ENCODE measurements at regions not wholly inside any gene's neighbourhood (a gene's known extent, or its start where the extent isn't known, plus 50 kb on each side); places are given as distances from the start of the nearest gene placed in this dataset.

DNA sequence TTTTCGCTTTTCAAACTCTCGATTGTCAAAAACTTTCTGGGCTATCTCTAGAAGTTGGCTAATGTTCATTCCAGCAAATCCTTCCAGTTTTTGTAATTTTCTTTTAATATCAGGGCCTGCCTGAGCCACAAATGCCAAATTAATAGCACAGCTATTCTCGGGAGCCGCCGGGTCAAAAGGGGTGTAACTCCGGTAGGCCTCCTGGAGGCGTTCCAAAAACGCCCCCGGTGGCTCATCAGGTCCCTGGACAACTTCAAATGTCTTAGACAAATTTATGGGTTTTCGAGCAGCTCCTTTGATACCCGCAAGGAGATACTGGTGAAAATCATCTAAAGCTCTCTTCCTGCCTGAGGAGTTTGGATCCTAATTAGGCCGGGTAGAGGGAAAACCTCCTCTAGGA, 117.9 kb upstream of the PZP start:
- H3K27ac ChIP-seq (ENCODE audit: low read depth, low read length), result no peak overlapping the region
- H4K5ac ChIP-seq (ENCODE audit: low read length), result no peak overlapping the region
- no peak for DNase-seq
- H4K8ac ChIP-seq (ENCODE audit: low read depth, low read length), result no peak overlapping the region
- no peak overlapping the region for H2AK5ac ChIP-seq (ENCODE audit: low read length)
- H3K56ac ChIP-seq (ENCODE audit: low read length), result no peak overlapping the region
- H3K23ac ChIP-seq (ENCODE audit: low read length), result no peak overlapping the region
- no peaks in the 10 kb centered on the region for H3K4me1 ChIP-seq (ENCODE audit: control insufficient read depth, low read depth, low read length)
- no CpG with 5 or more reads among the region's 12 CpGs for WGBS (ENCODE audit: extremely low coverage, insufficient coverage, low lambda C conversion rate)
- no peak overlapping the region for H3K4me3 ChIP-seq (ENCODE audit: low read length)
- H3K79me2 ChIP-seq (ENCODE audit: control insufficient read depth, insufficient read depth, low read length), result no peaks in the 10 kb centered on the region
- no peak overlapping the region for H3K4ac ChIP-seq (ENCODE audit: low read depth, low read length)
- no peak overlapping the region for H3K9ac ChIP-seq (ENCODE audit: low read length)
- H2BK120ac ChIP-seq (ENCODE audit: low read depth, low read length), result no peak overlapping the region
- no peaks in the 10 kb centered on the region for H3K27me3 ChIP-seq (ENCODE audit: insufficient read depth, low read length, poor library complexity)
- no peak overlapping the region for H3K18ac ChIP-seq (ENCODE audit: low read length)
- no peak overlapping the region for H3K4me2 ChIP-seq (ENCODE audit: low read length)
- no peak overlapping the region for H2BK5ac ChIP-seq (ENCODE audit: low read length)
- no peaks in the 10 kb centered on the region for H3K79me1 ChIP-seq (ENCODE audit: low read length)
- H3K36me3 ChIP-seq (ENCODE audit: control insufficient read depth, insufficient read depth, low read length), result no peaks in the 10 kb centered on the region
- no peak overlapping the region for H2BK15ac ChIP-seq (replicated peaks; ENCODE audit: low read depth)

DNA sequence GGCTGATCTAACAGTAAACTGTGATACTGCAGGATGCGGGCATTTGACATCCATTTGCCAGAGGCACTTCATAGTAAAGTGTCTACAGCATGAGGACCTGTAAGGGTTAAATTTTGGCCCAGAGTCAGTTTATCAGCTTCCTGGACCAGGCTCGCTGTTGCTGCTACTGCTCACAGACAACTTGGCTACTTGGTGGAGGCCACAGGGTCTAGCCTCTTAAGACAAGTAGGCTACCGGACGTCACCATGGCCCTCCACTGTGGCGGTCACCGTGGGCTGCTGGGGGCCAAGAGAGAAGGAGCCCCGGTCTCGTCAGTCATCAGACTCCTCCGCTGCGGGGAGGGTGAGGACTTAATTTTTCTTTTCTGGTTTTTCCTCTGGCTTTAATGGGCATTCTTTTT, 117.3 kb upstream of the PZP start:
- no peak overlapping the region for H3K9ac ChIP-seq (ENCODE audit: low read length)
- no peak overlapping the region for H3K4me3 ChIP-seq (ENCODE audit: low read length)
- H3K56ac ChIP-seq (ENCODE audit: low read length), result no peak overlapping the region
- no peaks in the 10 kb centered on the region for H3K79me1 ChIP-seq (ENCODE audit: low read length)
- H2BK120ac ChIP-seq (ENCODE audit: low read depth, low read length), result no peak overlapping the region
- H3K4me2 ChIP-seq (ENCODE audit: low read length), result no peak overlapping the region
- no peak overlapping the region for H2AK5ac ChIP-seq (ENCODE audit: low read length)
- H3K4ac ChIP-seq (ENCODE audit: low read depth, low read length), result no peak overlapping the region
- no peak overlapping the region for H3K23ac ChIP-seq (ENCODE audit: low read length)
- no peak overlapping the region for H3K27ac ChIP-seq (ENCODE audit: low read depth, low read length)
- H4K8ac ChIP-seq (ENCODE audit: low read depth, low read length), result no peak overlapping the region
- no peak overlapping the region for H3K18ac ChIP-seq (ENCODE audit: low read length)
- no peaks in the 10 kb centered on the region for H3K36me3 ChIP-seq (ENCODE audit: control insufficient read depth, insufficient read depth, low read length)
- no peak overlapping the region for H4K5ac ChIP-seq (ENCODE audit: low read length)
- no peak overlapping the region for H2BK15ac ChIP-seq (replicated peaks; ENCODE audit: low read depth)
- no peaks in the 10 kb centered on the region for H3K79me2 ChIP-seq (ENCODE audit: control insufficient read depth, insufficient read depth, low read length)
- H3K27me3 ChIP-seq (ENCODE audit: insufficient read depth, low read length, poor library complexity), result no peaks in the 10 kb centered on the region
- no CpG with 5 or more reads among the region's 10 CpGs for WGBS (ENCODE audit: extremely low coverage, insufficient coverage, low lambda C conversion rate)
- no peaks in the 10 kb centered on the region for H3K4me1 ChIP-seq (ENCODE audit: control insufficient read depth, low read depth, low read length)
- DNase-seq, result no peak
- no peak overlapping the region for H2BK5ac ChIP-seq (ENCODE audit: low read length)

DNA sequence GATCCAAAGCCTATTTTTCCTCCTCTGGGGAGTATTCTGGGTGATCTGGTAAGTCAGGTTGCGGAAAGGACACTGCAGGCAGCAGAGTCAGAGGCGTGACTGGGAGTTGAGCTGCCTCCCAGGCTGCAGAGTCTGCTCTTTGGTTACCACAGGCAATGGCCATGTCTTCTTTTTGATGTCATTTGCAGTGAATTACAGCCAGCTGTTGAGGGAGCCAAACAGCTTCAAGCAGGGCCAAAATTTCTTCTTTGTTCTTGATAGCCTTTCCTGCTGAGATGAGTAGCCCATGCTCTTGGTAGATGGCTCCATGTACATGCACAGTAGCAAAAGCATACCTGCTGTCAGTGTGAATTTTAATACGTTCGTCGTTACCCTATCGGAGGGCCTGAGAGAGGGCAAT, 116.6 kb upstream of the PZP start:
- Histone ChIP-seq H4K8ac (ENCODE audit: low read depth, low read length) (no peak overlapping the region), H3K36me3 (ENCODE audit: control insufficient read depth, insufficient read depth, low read length) (no peaks in the 10 kb centered on the region), H3K27me3 (ENCODE audit: insufficient read depth, low read length, poor library complexity) (no peaks in the 10 kb centered on the region), H3K79me2 (ENCODE audit: control insufficient read depth, insufficient read depth, low read length) (no peaks in the 10 kb centered on the region), H3K4me3 (ENCODE audit: low read length) (no peak overlapping the region), H2BK120ac (ENCODE audit: low read depth, low read length) (no peak overlapping the region), H3K79me1 (ENCODE audit: low read length) (no peaks in the 10 kb centered on the region), H2BK15ac (replicated peaks; ENCODE audit: low read depth) (no peak overlapping the region), H4K5ac (ENCODE audit: low read length) (no peak overlapping the region), H3K4me2 (ENCODE audit: low read length) (no peak overlapping the region), H3K9ac (ENCODE audit: low read length) (no peak overlapping the region), H3K4me1 (ENCODE audit: control insufficient read depth, low read depth, low read length) (no peaks in the 10 kb centered on the region), H3K18ac (ENCODE audit: low read length) (no peak overlapping the region), H3K23ac (ENCODE audit: low read length) (no peak overlapping the region), H2BK5ac (ENCODE audit: low read length) (no peak overlapping the region), H3K4ac (ENCODE audit: low read depth, low read length) (no peak overlapping the region), H2AK5ac (ENCODE audit: low read length) (no peak overlapping the region), H3K56ac (ENCODE audit: low read length) (no peak overlapping the region), H3K27ac (ENCODE audit: low read depth, low read length) (no peak overlapping the region)
- no CpG with 5 or more reads among the region's 6 CpGs for WGBS (ENCODE audit: extremely low coverage, insufficient coverage, low lambda C conversion rate)
- DNase-seq, result no peak

DNA sequence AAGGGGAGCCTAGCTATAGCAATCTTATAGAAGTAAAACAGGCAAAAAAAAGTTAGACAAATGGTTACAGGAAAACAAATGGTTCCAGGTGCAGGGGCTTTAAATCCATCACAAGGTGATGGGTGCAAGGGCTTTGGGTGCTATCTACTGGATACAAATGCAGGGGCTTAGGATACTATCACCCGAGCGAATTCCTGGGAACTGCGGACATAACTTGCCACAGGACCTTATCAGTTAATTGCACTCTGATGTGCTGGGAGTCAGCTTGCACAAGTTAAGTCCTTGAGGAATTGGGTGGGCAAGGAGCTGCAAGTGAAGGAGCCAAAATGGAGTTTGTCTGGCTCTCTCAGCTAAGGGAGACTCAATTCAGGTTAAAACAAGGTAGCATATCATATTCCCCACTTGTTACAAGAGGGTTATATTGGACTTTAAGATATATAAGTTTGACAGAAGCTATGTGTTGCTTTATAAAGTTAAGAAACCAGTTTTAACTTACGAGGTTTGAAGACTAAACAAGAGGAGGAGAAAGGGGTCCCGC, 115.0 kb upstream of the PZP start:
- no peak overlapping the region for H4K8ac ChIP-seq (ENCODE audit: low read depth, low read length)
- peak; percentile 13 for DNase-seq
- H3K4me3 ChIP-seq (ENCODE audit: low read length), result no peak overlapping the region
- H3K23ac ChIP-seq (ENCODE audit: low read length), result no peak overlapping the region
- no CpG with 5 or more reads among the region's 5 CpGs for WGBS (ENCODE audit: extremely low coverage, insufficient coverage, low lambda C conversion rate)
- no peaks in the 10 kb centered on the region for H3K4me1 ChIP-seq (ENCODE audit: control insufficient read depth, low read depth, low read length)
- no peaks in the 10 kb centered on the region for H3K79me1 ChIP-seq (ENCODE audit: low read length)
- no peak overlapping the region for H2BK120ac ChIP-seq (ENCODE audit: low read depth, low read length)
- no peak overlapping the region for H2BK5ac ChIP-seq (ENCODE audit: low read length)
- no peak overlapping the region for H3K18ac ChIP-seq (ENCODE audit: low read length)
- no peak overlapping the region for H2AK5ac ChIP-seq (ENCODE audit: low read length)
- H3K9ac ChIP-seq (ENCODE audit: low read length), result no peak overlapping the region
- H3K4ac ChIP-seq (ENCODE audit: low read depth, low read length), result no peak overlapping the region
- no peaks in the 10 kb centered on the region for H3K79me2 ChIP-seq (ENCODE audit: control insufficient read depth, insufficient read depth, low read length)
- H2BK15ac ChIP-seq (replicated peaks; ENCODE audit: low read depth), result no peak overlapping the region
- no peak overlapping the region for H4K5ac ChIP-seq (ENCODE audit: low read length)
- H3K27me3 ChIP-seq (ENCODE audit: insufficient read depth, low read length, poor library complexity), result no peaks in the 10 kb centered on the region
- no peak overlapping the region for H3K4me2 ChIP-seq (ENCODE audit: low read length)
- no peaks in the 10 kb centered on the region for H3K36me3 ChIP-seq (ENCODE audit: control insufficient read depth, insufficient read depth, low read length)
- H3K27ac ChIP-seq (ENCODE audit: low read depth, low read length), result no peak overlapping the region
- H3K56ac ChIP-seq (ENCODE audit: low read length), result no peak overlapping the region

- H3K4me1 ChIP-seq (ENCODE audit: control insufficient read depth, low read depth, low read length), result no peaks in the 10 kb centered on the region
- no peak overlapping the region for H3K23ac ChIP-seq (ENCODE audit: low read length)
- H2BK120ac ChIP-seq (ENCODE audit: low read depth, low read length), result no peak overlapping the region
- no peaks in the 10 kb centered on the region for H3K79me2 ChIP-seq (ENCODE audit: control insufficient read depth, insufficient read depth, low read length)
- DNase-seq, result no peak
- H3K36me3 ChIP-seq (ENCODE audit: control insufficient read depth, insufficient read depth, low read length), result no peaks in the 10 kb centered on the region
- no peak overlapping the region for H2BK5ac ChIP-seq (ENCODE audit: low read length)
- WGBS (ENCODE audit: extremely low coverage, insufficient coverage, low lambda C conversion rate), result no CpG with 5 or more reads among the region's 3 CpGs
- H3K4me2 ChIP-seq (ENCODE audit: low read length), result no peak overlapping the region
- no peak overlapping the region for H4K8ac ChIP-seq (ENCODE audit: low read depth, low read length)
- H3K56ac ChIP-seq (ENCODE audit: low read length), result no peak overlapping the region
- no peaks in the 10 kb centered on the region for H3K27me3 ChIP-seq (ENCODE audit: insufficient read depth, low read length, poor library complexity)
- H2AK5ac ChIP-seq (ENCODE audit: low read length), result no peak overlapping the region
- H2BK15ac ChIP-seq (replicated peaks; ENCODE audit: low read depth), result no peak overlapping the region
- H3K18ac ChIP-seq (ENCODE audit: low read length), result no peak overlapping the region
- H3K79me1 ChIP-seq (ENCODE audit: low read length), result no peaks in the 10 kb centered on the region
- no peak overlapping the region for H3K4ac ChIP-seq (ENCODE audit: low read depth, low read length)
- no peak overlapping the region for H3K27ac ChIP-seq (ENCODE audit: low read depth, low read length)
- no peak overlapping the region for H3K4me3 ChIP-seq (ENCODE audit: low read length)
- no peak overlapping the region for H4K5ac ChIP-seq (ENCODE audit: low read length)
- no peak overlapping the region for H3K9ac ChIP-seq (ENCODE audit: low read length)
Measured at GRCh38 chr12:9319842-9320173, 111.6 kb upstream of the PZP start.

DNA sequence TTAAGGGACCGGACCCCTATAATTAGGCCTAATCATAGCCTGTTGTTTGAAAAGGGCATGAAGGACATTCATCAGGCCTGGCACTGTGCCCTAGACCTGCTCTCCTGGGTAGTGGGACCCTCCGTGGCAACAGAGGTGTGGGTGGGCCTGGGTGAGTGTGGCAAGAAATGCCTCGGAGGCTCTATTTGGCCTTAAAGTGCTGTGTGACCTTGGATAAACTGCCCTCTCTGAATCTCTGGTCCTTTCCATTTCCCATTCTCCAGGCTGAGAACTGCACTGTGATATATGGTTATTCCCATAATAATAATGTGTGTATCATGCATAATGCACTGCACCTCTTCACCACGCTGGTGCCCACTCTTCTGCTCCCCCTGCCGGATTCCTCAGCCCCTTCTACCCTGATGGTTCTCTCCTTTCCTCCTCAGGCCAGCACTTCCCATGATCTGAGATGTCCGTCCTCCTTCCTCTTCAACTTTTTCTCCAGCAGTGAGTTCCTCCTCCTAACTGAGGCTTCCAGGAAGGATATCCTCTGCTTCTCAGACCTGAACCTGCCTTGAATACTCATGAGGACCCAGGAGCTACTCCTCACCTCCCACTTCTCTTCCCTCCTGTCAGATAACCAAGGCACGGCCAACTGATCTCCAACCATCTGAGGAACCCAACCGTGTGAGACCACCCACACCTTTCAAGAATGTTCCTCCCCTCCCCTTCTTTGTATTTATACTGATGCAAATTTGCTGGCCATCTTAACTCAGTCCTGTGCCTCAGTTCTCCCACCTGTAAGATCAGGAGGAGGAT, 111.0 kb upstream of the PZP start:
- no peak overlapping the region for H3K23ac ChIP-seq (ENCODE audit: low read length)
- H3K27ac ChIP-seq (ENCODE audit: low read depth, low read length), result no peak overlapping the region
- no peak overlapping the region for H2AK5ac ChIP-seq (ENCODE audit: low read length)
- no peak overlapping the region for H3K4ac ChIP-seq (ENCODE audit: low read depth, low read length)
- no peaks in the 10 kb centered on the region for H3K79me1 ChIP-seq (ENCODE audit: low read length)
- H3K27me3 ChIP-seq (ENCODE audit: insufficient read depth, low read length, poor library complexity), result no peaks in the 10 kb centered on the region
- no peak overlapping the region for H3K4me3 ChIP-seq (ENCODE audit: low read length)
- no peaks in the 10 kb centered on the region for H3K36me3 ChIP-seq (ENCODE audit: control insufficient read depth, insufficient read depth, low read length)
- no peak overlapping the region for H3K9ac ChIP-seq (ENCODE audit: low read length)
- H2BK15ac ChIP-seq (replicated peaks; ENCODE audit: low read depth), result no peak overlapping the region
- WGBS (ENCODE audit: extremely low coverage, insufficient coverage, low lambda C conversion rate), result no CpG with 5 or more reads among the region's 8 CpGs
- no peak overlapping the region for H4K8ac ChIP-seq (ENCODE audit: low read depth, low read length)
- no peak overlapping the region for H2BK120ac ChIP-seq (ENCODE audit: low read depth, low read length)
- no peak for DNase-seq
- no peak overlapping the region for H2BK5ac ChIP-seq (ENCODE audit: low read length)
- no peaks in the 10 kb centered on the region for H3K4me1 ChIP-seq (ENCODE audit: control insufficient read depth, low read depth, low read length)
- no peak overlapping the region for H3K18ac ChIP-seq (ENCODE audit: low read length)
- H3K56ac ChIP-seq (ENCODE audit: low read length), result no peak overlapping the region
- no peaks in the 10 kb centered on the region for H3K79me2 ChIP-seq (ENCODE audit: control insufficient read depth, insufficient read depth, low read length)
- H4K5ac ChIP-seq (ENCODE audit: low read length), result no peak overlapping the region
- H3K4me2 ChIP-seq (ENCODE audit: low read length), result no peak overlapping the region
